VCaP (cell line): ENCODE measurements at regions not wholly inside any gene's neighbourhood (a gene's known extent, or its start where the extent isn't known, plus 50 kb on each side); places are given as distances from the start of the nearest gene placed in this dataset.
A peak's percentile ranks its signal among the peaks of the same experiment; 100 is the strongest.

ENCODE experiments used
- H3K27ac ChIP-seq: fragments of 450-650 bp; 2 replicates; pipeline ENCODE4 v1.5.1; 2017
- TF ChIP-seq, protein P1 (sequence below): fragments of 450-650 bp; conservative IDR thresholded peaks from 2 replicates; pipeline ENCODE4 v1.5.1; 2017; ENCODE audit warnings: mild to moderate bottlenecking, moderate library complexity

DNA sequence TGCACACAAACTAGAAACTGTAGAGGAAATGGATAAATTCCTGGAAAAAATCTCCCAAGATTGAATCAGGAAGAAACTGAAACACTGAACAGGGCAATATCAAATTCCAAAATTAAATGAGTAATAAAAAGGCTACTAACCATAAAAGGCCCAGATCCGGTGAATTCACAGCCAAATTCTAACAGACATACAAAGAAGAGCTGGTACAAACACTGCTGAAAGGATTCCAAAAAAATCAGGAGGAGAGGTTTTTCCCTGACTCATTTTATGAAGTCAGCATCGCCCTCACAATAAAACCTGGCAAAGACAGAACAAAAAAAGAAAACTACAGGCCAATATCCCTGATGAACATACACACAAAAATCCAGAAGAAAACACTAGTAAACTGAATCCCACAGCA is 462.4 kb upstream of the THBS1 start:
- TF ChIP-seq, protein P1, sequence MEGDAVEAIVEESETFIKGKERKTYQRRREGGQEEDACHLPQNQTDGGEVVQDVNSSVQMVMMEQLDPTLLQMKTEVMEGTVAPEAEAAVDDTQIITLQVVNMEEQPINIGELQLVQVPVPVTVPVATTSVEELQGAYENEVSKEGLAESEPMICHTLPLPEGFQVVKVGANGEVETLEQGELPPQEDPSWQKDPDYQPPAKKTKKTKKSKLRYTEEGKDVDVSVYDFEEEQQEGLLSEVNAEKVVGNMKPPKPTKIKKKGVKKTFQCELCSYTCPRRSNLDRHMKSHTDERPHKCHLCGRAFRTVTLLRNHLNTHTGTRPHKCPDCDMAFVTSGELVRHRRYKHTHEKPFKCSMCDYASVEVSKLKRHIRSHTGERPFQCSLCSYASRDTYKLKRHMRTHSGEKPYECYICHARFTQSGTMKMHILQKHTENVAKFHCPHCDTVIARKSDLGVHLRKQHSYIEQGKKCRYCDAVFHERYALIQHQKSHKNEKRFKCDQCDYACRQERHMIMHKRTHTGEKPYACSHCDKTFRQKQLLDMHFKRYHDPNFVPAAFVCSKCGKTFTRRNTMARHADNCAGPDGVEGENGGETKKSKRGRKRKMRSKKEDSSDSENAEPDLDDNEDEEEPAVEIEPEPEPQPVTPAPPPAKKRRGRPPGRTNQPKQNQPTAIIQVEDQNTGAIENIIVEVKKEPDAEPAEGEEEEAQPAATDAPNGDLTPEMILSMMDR, result no peak
- no peak overlapping the region for H3K27ac ChIP-seq

DNA sequence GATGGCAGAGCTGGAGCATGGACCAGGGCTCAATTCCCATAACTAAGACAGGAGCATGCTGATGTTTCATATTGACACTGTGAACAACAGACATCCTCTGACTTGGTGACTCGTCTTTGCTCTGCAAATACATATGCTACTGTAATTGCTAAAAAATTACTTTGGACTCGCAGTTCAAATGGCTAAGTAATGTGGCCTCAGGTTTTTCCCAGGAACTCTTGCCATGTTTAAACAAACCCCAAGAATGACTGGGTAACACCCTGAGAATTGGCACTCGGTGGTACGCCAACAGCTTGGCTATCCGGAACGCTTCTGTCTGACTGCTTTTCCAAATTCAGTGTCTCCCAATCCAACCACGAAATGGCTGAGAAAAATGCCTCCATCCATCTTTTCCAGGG is 456.7 kb upstream of the THBS1 start:
- no peak overlapping the region for H3K27ac ChIP-seq
- TF ChIP-seq, protein P1, result no peak

GRCh38 chr15:39124553-39125171 is 456.2 kb upstream of the THBS1 start:
- TF ChIP-seq, protein P1, result no peak
- H3K27ac ChIP-seq, result no peak overlapping the region

DNA sequence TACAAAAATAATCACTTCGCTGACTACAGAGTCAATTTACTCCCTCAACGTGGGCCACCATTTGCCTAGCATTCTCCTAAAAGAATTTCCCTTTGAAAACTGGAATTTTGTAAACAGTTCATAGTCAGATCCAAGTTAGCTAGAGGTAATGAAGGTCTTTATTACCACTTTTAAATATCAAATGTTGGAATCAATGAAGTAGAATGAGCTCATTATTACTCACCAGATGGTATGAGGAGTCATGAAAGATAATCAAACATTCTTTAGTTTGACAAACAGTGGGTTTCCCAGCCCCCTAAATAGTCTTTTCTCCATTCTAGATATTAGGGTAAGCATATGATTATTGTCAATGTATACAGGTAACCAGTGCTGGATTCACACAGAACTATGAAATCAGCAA is 455.7 kb upstream of the THBS1 start:
- H3K27ac ChIP-seq, result no peak overlapping the region
- TF ChIP-seq, protein P1, result no peak

DNA sequence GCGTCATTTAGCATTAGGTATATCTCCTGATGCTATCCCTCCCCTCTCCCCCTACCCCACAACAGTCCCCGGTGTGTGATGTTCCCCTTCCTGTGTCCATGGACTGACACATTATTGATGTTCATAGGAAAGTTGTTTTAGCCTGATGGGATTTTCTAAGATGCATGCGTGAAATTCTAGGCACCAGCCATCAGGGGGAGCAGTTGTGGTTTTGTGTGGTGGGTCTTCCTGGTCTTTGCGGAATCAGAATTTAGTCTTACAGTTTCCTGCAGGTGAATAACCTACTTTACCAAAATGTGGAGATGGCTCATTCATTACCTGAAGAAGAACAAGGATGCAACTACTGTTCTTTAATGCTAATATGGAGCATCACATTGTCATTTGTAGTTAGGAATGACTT is 455.0 kb upstream of the THBS1 start:
- TF ChIP-seq, protein P1, result peak; percentile 78
- no peak overlapping the region for H3K27ac ChIP-seq

- TF ChIP-seq, protein P1, result no peak
- peak overlapping the region; percentile 73 for H3K27ac ChIP-seq
These were observed 453.6 kb upstream of the THBS1 start for GRCh38 chr15:39127151-39127790.

DNA sequence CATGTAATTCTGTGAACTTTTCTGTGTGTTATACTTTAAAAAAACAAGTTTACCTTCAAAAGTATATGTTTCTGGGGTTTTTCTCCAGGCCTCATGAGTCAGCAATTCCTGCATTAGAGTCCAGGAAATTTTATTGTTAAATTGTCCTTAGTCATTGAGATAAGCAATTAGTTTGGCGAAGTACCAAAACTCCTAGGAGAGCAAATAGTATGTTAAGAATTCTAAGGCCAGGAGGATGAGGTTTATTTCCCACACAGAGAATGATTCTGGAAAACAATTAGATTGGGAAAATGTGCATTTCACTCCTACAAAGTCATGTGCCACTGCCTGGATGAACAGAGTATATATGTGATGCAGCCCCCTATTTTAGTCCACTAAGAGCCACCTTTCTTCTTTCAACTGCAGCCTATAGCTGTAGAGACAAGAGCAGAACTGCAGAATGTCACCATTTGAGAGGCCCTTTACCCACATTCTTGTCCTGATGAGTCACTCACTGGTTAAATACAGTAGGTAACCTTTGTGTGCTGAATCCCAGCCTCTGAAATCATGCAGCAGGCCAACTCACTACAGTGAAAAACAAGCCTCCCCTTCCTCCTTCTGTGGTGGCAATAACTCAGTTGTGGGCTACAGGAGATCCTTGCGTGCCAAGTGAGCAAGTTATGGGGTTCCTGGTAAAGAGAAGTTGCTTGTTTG is 452.8 kb upstream of the THBS1 start:
- TF ChIP-seq, protein P1, result no peak
- H3K27ac ChIP-seq, result peak overlapping the region; percentile 73
